Kidney capillary endothelial cell (primary cell): ENCODE measurements at regions not wholly inside any gene's neighbourhood (a gene's known extent, or its start where the extent isn't known, plus 50 kb on each side); places are given as distances from the start of the nearest gene placed in this dataset.
"Not testable (repeated sequence)": the region's sequence is repeated elsewhere in the genome, so short reads cannot be mapped to it uniquely, and the experiment has no call there.

ENCODE experiments used
- DNase-seq: peaks from one replicate; pipeline ENCODE4 v3.0.0-alpha.2; 2018; ENCODE audit warnings: low spot score

- DNase-seq: no peak
Measured at GRCh38 chr10:108095932-108096925, 931.7 kb upstream of the SORCS1 start.

GRCh38 chr10:108090476-108091215 lies 926.1 kb upstream of the SORCS1 start:
- DNase-seq: no peak

GRCh38 chr10:108086502-108086901 lies 922.0 kb upstream of the SORCS1 start:
- no peak for DNase-seq

GRCh38 chr10:108082596-108082995 lies 918.1 kb upstream of the SORCS1 start:
- DNase-seq: no peak

- no peak for DNase-seq
Measured at GRCh38 chr10:108078263-108078662, 913.8 kb upstream of the SORCS1 start.

GRCh38 chr10:108072466-108072865 lies 908.0 kb upstream of the SORCS1 start:
- no peak for DNase-seq

- no peak for DNase-seq
Measured at GRCh38 chr10:108070789-108071188, 906.3 kb upstream of the SORCS1 start.

GRCh38 chr10:108069096-108069495 lies 904.6 kb upstream of the SORCS1 start:
- no peak for DNase-seq

GRCh38 chr10:108064746-108065260 lies 900.3 kb upstream of the SORCS1 start:
- no peak for DNase-seq

GRCh38 chr10:108060246-108060645 lies 895.7 kb upstream of the SORCS1 start:
- DNase-seq: no peak

GRCh38 chr10:108055506-108055905 lies 891.0 kb upstream of the SORCS1 start:
- no peak for DNase-seq

- peak; percentile 73 for DNase-seq
Measured at GRCh38 chr10:108052981-108053380, 888.5 kb upstream of the SORCS1 start.

GRCh38 chr10:108051218-108051617 lies 886.7 kb upstream of the SORCS1 start:
- no peak for DNase-seq

GRCh38 chr10:108050626-108051025 lies 886.1 kb upstream of the SORCS1 start:
- DNase-seq: no peak

GRCh38 chr10:108049668-108050067 lies 885.2 kb upstream of the SORCS1 start:
- no peak for DNase-seq

- DNase-seq: no peak
Measured at GRCh38 chr10:108048898-108049297, 884.4 kb upstream of the SORCS1 start.

- no peak for DNase-seq
Measured at GRCh38 chr10:108039821-108040584, 875.5 kb upstream of the SORCS1 start.

GRCh38 chr10:108037061-108037460 lies 872.6 kb upstream of the SORCS1 start:
- DNase-seq: peak; percentile 17

- no peak for DNase-seq
Measured at GRCh38 chr10:108036265-108036664, 871.8 kb upstream of the SORCS1 start.

- DNase-seq: no peak
Measured at GRCh38 chr10:108034829-108035228, 870.3 kb upstream of the SORCS1 start.

- DNase-seq: not testable (repeated sequence)
Measured at GRCh38 chr10:108033518-108033917, 869.0 kb upstream of the SORCS1 start.

- DNase-seq: no peak
Measured at GRCh38 chr10:108031505-108031904, 867.0 kb upstream of the SORCS1 start.
